Panc1 (cell line): ENCODE measurements at regions not wholly inside any gene's neighbourhood (a gene's known extent, or its start where the extent isn't known, plus 50 kb on each side); places are given as distances from the start of the nearest gene placed in this dataset.

ENCODE experiments used
- ATAC-seq: fragments of 200-7000 bp; cut with Tn5 transposase; 2 replicates; pipeline ENCODE4 v1.9.1; 2020; ENCODE audit warnings: mild to moderate bottlenecking, moderate library complexity
- BruUV-seq: library from RNA; stranded (reverse); fragments of 400-500 nt; replicated peaks from 2 replicates; lab custom pipeline; 2021; lab: Mats Ljungman, UMichigan
- CTCF ChIA-PET: fragments of 300-600 bp; sonication (Branson Sonifier 250); formaldehyde crosslinking; loops from one replicate; lab custom pipeline; 2022; ENCODE audit warnings: antibody characterized with exemption; lab: Charles Lee
- POLR2A ChIA-PET: fragments of 300-600 bp; sonication (Branson Sonifier 250); formaldehyde crosslinking; loops from one replicate; lab custom pipeline; 2022; ENCODE audit warnings: antibody characterized with exemption; lab: Charles Lee
- DNase-seq: peaks from one replicate; pipeline ENCODE4 v3.0.0-alpha.2; 2010; ENCODE audit warnings: low read depth, low spot score
- H3K27ac ChIP-seq: 2 replicates; pipeline ENCODE4 v1.5.1; 2011; ENCODE audit warnings: mild to moderate bottlenecking, low read length, inconsistent platforms
- H3K27me3 ChIP-seq: fragments of 200-500 bp; sonication (Bioruptor generic); 2 replicates; pipeline ENCODE4 v1.6.0; 2014; ENCODE audit warnings: low read length, inconsistent platforms; ENCODE audit not compliant: control insufficient read depth, insufficient read depth
- H3K36me3 ChIP-seq: fragments of 200-500 bp; sonication (Bioruptor generic); 2 replicates; pipeline ENCODE4 v1.5.1; 2014; ENCODE audit warnings: inconsistent platforms, mild to moderate bottlenecking, low read length, moderate library complexity; ENCODE audit not compliant: control insufficient read depth, insufficient read depth
- H3K4me1 ChIP-seq: 2 replicates; pipeline ENCODE4 v1.5.1; 2011; ENCODE audit warnings: inconsistent platforms, mild to moderate bottlenecking, low read length, moderate library complexity; ENCODE audit not compliant: control insufficient read depth, insufficient read depth
- H3K4me3 ChIP-seq, 2 experiments: 2 replicates each; pipeline ENCODE4 v1.5.1; 2011 to 2012; ENCODE audit warnings: low read depth in 2 of 2, low read length in 2 of 2, mild to moderate bottlenecking in 2 of 2, inconsistent platforms in 1 of 2, moderate library complexity in 1 of 2
- H3K9me3 ChIP-seq: fragments of 200-500 bp; sonication (Bioruptor generic); 2 replicates; pipeline ENCODE4 v1.5.1; 2014; ENCODE audit warnings: low read depth, mild to moderate bottlenecking, inconsistent platforms, low read length, moderate library complexity; ENCODE audit not compliant: control insufficient read depth, insufficient read depth
- CTCF ChIP-seq: fragments of 450-650 bp; IDR thresholded peaks from 2 replicates; pipeline ENCODE4 v1.5.1; 2017; ENCODE audit warnings: mild to moderate bottlenecking
- POLR2AphosphoS5 ChIP-seq: IDR thresholded peaks from 2 replicates; pipeline ENCODE4 v1.6.1; 2012; ENCODE audit warnings: mild to moderate bottlenecking, low read depth, low read length, moderate library complexity
- REST ChIP-seq, 2 experiments: IDR thresholded peaks; 2 replicates each; pipeline ENCODE4 v1.6.1; 2011 to 2012; ENCODE audit warnings: low read depth in 2 of 2, control low read depth in 1 of 2, low read length in 1 of 2, mild to moderate bottlenecking in 1 of 2, moderate library complexity in 1 of 2; ENCODE audit not compliant: insufficient read depth in 1 of 2
- SIN3A ChIP-seq: IDR thresholded peaks from 2 replicates; pipeline ENCODE4 v1.6.1; 2012; ENCODE audit warnings: low read depth, mild to moderate bottlenecking, low read length, moderate library complexity, borderline replicate concordance; ENCODE audit not compliant: insufficient read depth
- TCF7L2 ChIP-seq: IDR thresholded peaks from 2 replicates; pipeline ENCODE4 v1.6.1; 2011; ENCODE audit warnings: mild to moderate bottlenecking, low read depth, low read length, inconsistent platforms
- in situ Hi-C: cut with HindIII; loops from 2 replicates; pipeline ENCODE4 v1.10.0; 2016; ENCODE audit warnings: low sequenced_read_pairs, low pct_unique_long_range_greater_than_20kb
- intact Hi-C: fragments of 100-400 bp; cut with micrococcal nuclease; formaldehyde crosslinking; loops from one replicate; pipeline ENCODE4 v1.10.0; 2022; ENCODE audit not compliant: unreplicated experiment

- BruUV-seq: no TSS peak
- Histone ChIP-seq H3K4me1 (no peaks in the 10 kb centered on the region), H3K27ac (no peak overlapping the region), H3K27me3 (no peaks in the 10 kb centered on the region), H3K4me3 (no peak overlapping the region), H3K9me3 (no peaks in the 10 kb centered on the region), H3K36me3 (no peaks in the 10 kb centered on the region)
- DNase-seq: no peak
- no peak for TF ChIP-seq TCF7L2
- no peak for TF ChIP-seq CTCF
- no peak for TF ChIP-seq POLR2AphosphoS5
- no peak for TF ChIP-seq REST (IDR thresholded peaks at IDR 0.05; ENCODE audit: insufficient read depth in 1 of 2, low read depth in 2 of 2, low read length in 1 of 2)
- intact Hi-C loops (no loop called here), in situ Hi-C loops (no loop called here)
- ATAC-seq: no peak
- ChIA-PET CTCF (no interaction called here), POLR2A (no interaction called here)
Measured at GRCh38 chr1:172867216-172867818, 183.4 kb downstream of the TNFSF18 start.

- intact Hi-C loops: no loop called here
- no peak for TF ChIP-seq SIN3A
- no peak for TF ChIP-seq REST (IDR thresholded peaks at IDR 0.05; ENCODE audit: insufficient read depth in 1 of 2, low read depth in 2 of 2, low read length in 1 of 2)
- no peak for TF ChIP-seq TCF7L2
- no peak for TF ChIP-seq POLR2AphosphoS5
- no peak for TF ChIP-seq CTCF
- no peaks in the 10 kb centered on the region for H3K27me3 ChIP-seq
- no peaks in the 10 kb centered on the region for H3K36me3 ChIP-seq
- DNase-seq (no peak), ATAC-seq (no peak)
- no peak overlapping the region for H3K27ac ChIP-seq
- no peak overlapping the region for H3K4me3 ChIP-seq
- no peaks in the 10 kb centered on the region for H3K9me3 ChIP-seq
- in situ Hi-C loops: no loop called here
- no TSS peak for BruUV-seq
- no peaks in the 10 kb centered on the region for H3K4me1 ChIP-seq
- CTCF ChIA-PET: no interaction called here
- POLR2A ChIA-PET: no interaction called here
Measured at GRCh38 chr1:172870901-172871606, 179.7 kb downstream of the TNFSF18 start.
